ENCODE measurements at regions not wholly inside any gene's neighbourhood (a gene's known extent, or its start where the extent isn't known, plus 50 kb on each side); places are given as distances from the start of the nearest gene placed in this dataset.
"Not testable (repeated sequence)": the region's sequence is repeated elsewhere in the genome, so short reads cannot be mapped to it uniquely, and the experiment has no call there.

- not testable (repeated sequence) for TF ChIP-seq CTCF, POLR2A (IDR thresholded peaks at IDR 0.05)
These were observed 216.6 kb downstream of the USP46 start for GRCh38 chr4:52442524-52442923.
